Cerebellar nuclear complex (tissue), 1 donor: ENCODE measurements at regions not wholly inside any gene's neighbourhood (a gene's known extent, or its start where the extent isn't known, plus 50 kb on each side); places are given as distances from the start of the nearest gene placed in this dataset.

Experiments
- DNase-seq, 2 experiments: peaks; one replicate each; lab custom pipeline; 2025; lab: John Stamatoyannopoulos, UW

- no peak for DNase-seq
Observed at GRCh38 chr5:167786871-167787578, 504.4 kb upstream of the WWC1 start.

- no peak for DNase-seq
Observed at GRCh38 chr5:167790045-167790444, 501.4 kb upstream of the WWC1 start.

GRCh38 chr5:167790462-167791260, 500.8 kb upstream of the WWC1 start:
- DNase-seq, result no peak

- no peak for DNase-seq
Observed at GRCh38 chr5:167792514-167792913, 498.9 kb upstream of the WWC1 start.

GRCh38 chr5:167793700-167794099, 497.7 kb upstream of the WWC1 start:
- no peak for DNase-seq

GRCh38 chr5:167794121-167794520, 497.3 kb upstream of the WWC1 start:
- DNase-seq, result no peak

GRCh38 chr5:167796672-167797071, 494.8 kb upstream of the WWC1 start:
- no peak for DNase-seq

GRCh38 chr5:167797933-167798332, 493.5 kb upstream of the WWC1 start:
- no peak for DNase-seq

- DNase-seq, result no peak
Observed at GRCh38 chr5:167798448-167798847, 493.0 kb upstream of the WWC1 start.

GRCh38 chr5:167800427-167800826, 491.0 kb upstream of the WWC1 start:
- DNase-seq, result no peak

- no peak for DNase-seq
Observed at GRCh38 chr5:167801999-167802398, 489.4 kb upstream of the WWC1 start.

GRCh38 chr5:167802755-167803431, 488.6 kb upstream of the WWC1 start:
- DNase-seq, result no peak

- DNase-seq, result no peak
Observed at GRCh38 chr5:167804512-167805220, 486.8 kb upstream of the WWC1 start.

GRCh38 chr5:167810573-167810972, 480.9 kb upstream of the WWC1 start:
- no peak for DNase-seq

- no peak for DNase-seq
Observed at GRCh38 chr5:167812871-167813270, 478.6 kb upstream of the WWC1 start.

- no peak for DNase-seq
Observed at GRCh38 chr5:167813389-167813788, 478.1 kb upstream of the WWC1 start.

GRCh38 chr5:167814040-167814439, 477.4 kb upstream of the WWC1 start:
- DNase-seq, result no peak

- DNase-seq, result no peak
Observed at GRCh38 chr5:167814828-167815227, 476.6 kb upstream of the WWC1 start.

GRCh38 chr5:167816354-167816753, 475.1 kb upstream of the WWC1 start:
- DNase-seq, result no peak

- DNase-seq, result no peak
Observed at GRCh38 chr5:167816864-167817263, 474.6 kb upstream of the WWC1 start.

GRCh38 chr5:167819406-167819805, 472.0 kb upstream of the WWC1 start:
- no peak for DNase-seq
